Loucy (cell line): ENCODE measurements at regions not wholly inside any gene's neighbourhood (a gene's known extent, or its start where the extent isn't known, plus 50 kb on each side); places are given as distances from the start of the nearest gene placed in this dataset.

Source experiments
- H2AFZ ChIP-seq: fragments of 200-600 bp; sonication (generic); 2 replicates; pipeline ENCODE4 v1.6.0; 2016; ENCODE audit warnings: antibody characterized with exemption, mild to moderate bottlenecking, low read length, moderate library complexity
- H3F3A ChIP-seq: fragments of 200-600 bp; 2 replicates; pipeline ENCODE4 v1.6.0; 2016; ENCODE audit warnings: antibody characterized with exemption, low read depth, mild to moderate bottlenecking
- H3K27me3 ChIP-seq: fragments of 200-600 bp; sonication (generic); 2 replicates; pipeline ENCODE4 v1.6.1; 2014; ENCODE audit warnings: low read length, mild to moderate bottlenecking; ENCODE audit not compliant: insufficient read depth, poor library complexity, severe bottlenecking
- H3K36me3 ChIP-seq: fragments of 200-600 bp; sonication (generic); 2 replicates; pipeline ENCODE4 v1.6.1; 2016; ENCODE audit warnings: low read length; ENCODE audit not compliant: insufficient read depth
- H3K4me1 ChIP-seq: fragments of 200-600 bp; sonication (generic); 2 replicates; pipeline ENCODE4 v1.5.1; 2014; ENCODE audit warnings: low read length, mild to moderate bottlenecking; ENCODE audit not compliant: insufficient read depth, poor library complexity, severe bottlenecking
- H3K4me2 ChIP-seq: fragments of 200-600 bp; sonication (generic); 2 replicates; pipeline ENCODE4 v1.6.0; 2014; ENCODE audit warnings: antibody characterized with exemption, low read length, low read depth, mild to moderate bottlenecking; ENCODE audit not compliant: poor library complexity, severe bottlenecking
- H3K4me3 ChIP-seq: fragments of 200-600 bp; sonication (generic); 2 replicates; pipeline ENCODE4 v1.5.1; 2014; ENCODE audit warnings: low read length, mild to moderate bottlenecking, mixed read lengths; ENCODE audit not compliant: poor library complexity, severe bottlenecking
- H3K79me2 ChIP-seq: fragments of 200-600 bp; sonication (generic); 2 replicates; pipeline ENCODE4 v1.6.1; 2014; ENCODE audit warnings: low read length; ENCODE audit not compliant: insufficient read depth
- H3K9ac ChIP-seq: fragments of 200-600 bp; sonication (generic); 2 replicates; pipeline ENCODE4 v1.6.0; 2014; ENCODE audit warnings: mild to moderate bottlenecking, low read depth, low read length, moderate library complexity; ENCODE audit not compliant: poor library complexity, severe bottlenecking
- H3K9me2 ChIP-seq: fragments of 200-600 bp; sonication (generic); replicated peaks from 2 replicates; pipeline ENCODE4 v1.6.1; 2016; ENCODE audit warnings: low read depth, low read length, mixed read lengths
- H3K9me3 ChIP-seq: fragments of 200-600 bp; sonication (generic); 2 replicates; pipeline ENCODE4 v1.6.1; 2014; ENCODE audit warnings: mild to moderate bottlenecking, antibody characterized with exemption, low read length, low read depth; ENCODE audit not compliant: insufficient read depth
- H4K20me1 ChIP-seq: fragments of 200-600 bp; sonication (generic); 2 replicates; pipeline ENCODE4 v1.6.0; 2014; ENCODE audit warnings: antibody characterized with exemption, low read length, mild to moderate bottlenecking; ENCODE audit not compliant: insufficient read depth, poor library complexity, severe bottlenecking
- EZH2phosphoT487 ChIP-seq: fragments of 200-600 bp; IDR thresholded peaks from 2 replicates; pipeline ENCODE4 v1.6.1; 2018; ENCODE audit warnings: antibody characterized with exemption, mild to moderate bottlenecking, moderate library complexity, borderline replicate concordance
- TF ChIP-seq, protein P1 (sequence below): fragments of 200-600 bp; sonication (generic); conservative IDR thresholded peaks from 2 replicates; pipeline ENCODE4 v1.5.1; 2014; ENCODE audit warnings: mild to moderate bottlenecking, antibody characterized with exemption, low read length

DNA sequence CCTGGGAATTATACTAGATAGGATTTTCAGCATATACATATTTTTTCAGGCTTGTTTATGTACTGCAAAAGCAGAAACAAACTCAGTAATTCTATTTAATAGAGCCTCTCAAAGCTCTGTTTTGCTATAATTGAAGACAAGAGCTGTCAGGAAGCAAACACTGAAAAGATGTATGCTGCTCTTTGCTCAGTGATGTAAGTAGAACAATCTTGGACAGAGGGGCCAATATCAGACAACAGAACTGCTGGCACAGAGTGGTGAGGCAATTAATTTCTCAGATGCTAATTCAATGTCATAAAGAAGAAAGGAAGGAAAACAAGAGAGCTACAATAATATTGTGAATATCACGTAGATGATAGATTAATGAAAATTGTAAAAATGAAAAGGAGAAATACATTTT, 663.3 kb upstream of the ADGRB3 start:
- Histone ChIP-seq H3K9me3 (no peaks in the 10 kb centered on the region), H3K4me3 (no peak overlapping the region), H3K4me1 (no peaks in the 10 kb centered on the region), H4K20me1 (no peaks in the 10 kb centered on the region), H3K9me2 (no peaks in the 10 kb centered on the region), H3K4me2 (no peak overlapping the region), H2AFZ (no peak overlapping the region), H3K27me3 (no peaks in the 10 kb centered on the region), H3K79me2 (no peaks in the 10 kb centered on the region), H3K9ac (no peak overlapping the region), H3F3A (no peaks in the 10 kb centered on the region), H3K36me3 (no peaks in the 10 kb centered on the region)
- TF ChIP-seq, protein P1, sequence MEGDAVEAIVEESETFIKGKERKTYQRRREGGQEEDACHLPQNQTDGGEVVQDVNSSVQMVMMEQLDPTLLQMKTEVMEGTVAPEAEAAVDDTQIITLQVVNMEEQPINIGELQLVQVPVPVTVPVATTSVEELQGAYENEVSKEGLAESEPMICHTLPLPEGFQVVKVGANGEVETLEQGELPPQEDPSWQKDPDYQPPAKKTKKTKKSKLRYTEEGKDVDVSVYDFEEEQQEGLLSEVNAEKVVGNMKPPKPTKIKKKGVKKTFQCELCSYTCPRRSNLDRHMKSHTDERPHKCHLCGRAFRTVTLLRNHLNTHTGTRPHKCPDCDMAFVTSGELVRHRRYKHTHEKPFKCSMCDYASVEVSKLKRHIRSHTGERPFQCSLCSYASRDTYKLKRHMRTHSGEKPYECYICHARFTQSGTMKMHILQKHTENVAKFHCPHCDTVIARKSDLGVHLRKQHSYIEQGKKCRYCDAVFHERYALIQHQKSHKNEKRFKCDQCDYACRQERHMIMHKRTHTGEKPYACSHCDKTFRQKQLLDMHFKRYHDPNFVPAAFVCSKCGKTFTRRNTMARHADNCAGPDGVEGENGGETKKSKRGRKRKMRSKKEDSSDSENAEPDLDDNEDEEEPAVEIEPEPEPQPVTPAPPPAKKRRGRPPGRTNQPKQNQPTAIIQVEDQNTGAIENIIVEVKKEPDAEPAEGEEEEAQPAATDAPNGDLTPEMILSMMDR: no peak
- TF ChIP-seq EZH2phosphoT487: no peak

DNA sequence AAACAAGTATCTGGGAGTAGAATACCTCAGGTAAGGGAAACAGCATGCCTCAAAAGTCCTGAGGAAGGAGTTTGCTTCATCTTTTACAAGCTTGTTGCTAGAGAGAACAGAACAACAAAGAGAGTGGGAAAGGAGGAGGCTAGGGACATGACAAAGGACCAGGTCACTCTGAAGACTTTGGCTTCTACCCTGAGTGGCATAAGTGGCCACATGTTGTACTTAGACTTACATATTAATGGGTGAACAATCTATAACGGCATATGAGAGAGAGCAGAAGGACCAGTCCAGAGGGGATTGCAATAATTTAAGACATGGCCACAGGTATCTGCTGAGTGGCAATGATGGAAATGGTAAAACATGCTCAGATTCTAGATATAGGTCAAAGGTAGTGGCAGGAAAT, 668.3 kb upstream of the ADGRB3 start:
- H3K9me3 ChIP-seq: no peaks in the 10 kb centered on the region
- no peaks in the 10 kb centered on the region for H3K79me2 ChIP-seq
- H2AFZ ChIP-seq: no peak overlapping the region
- H3K27me3 ChIP-seq: no peaks in the 10 kb centered on the region
- H4K20me1 ChIP-seq: no peaks in the 10 kb centered on the region
- TF ChIP-seq, protein P1: no peak
- no peak for TF ChIP-seq EZH2phosphoT487
- H3F3A ChIP-seq: no peaks in the 10 kb centered on the region
- H3K36me3 ChIP-seq: no peaks in the 10 kb centered on the region
- no peaks in the 10 kb centered on the region for H3K4me1 ChIP-seq
- no peak overlapping the region for H3K4me2 ChIP-seq
- H3K9ac ChIP-seq: no peak overlapping the region
- no peak overlapping the region for H3K4me3 ChIP-seq
- H3K9me2 ChIP-seq: no peaks in the 10 kb centered on the region

- no peaks in the 10 kb centered on the region for H3K79me2 ChIP-seq
- no peaks in the 10 kb centered on the region; the same call in 1 of the 2 replicates for H3K9me3 ChIP-seq
- H3F3A ChIP-seq: no peaks in the 10 kb centered on the region
- H3K4me2 ChIP-seq: no peak overlapping the region
- H3K9ac ChIP-seq: no peak overlapping the region
- no peaks in the 10 kb centered on the region for H3K9me2 ChIP-seq
- H3K4me3 ChIP-seq: no peak overlapping the region
- TF ChIP-seq, protein P1: no peak
- TF ChIP-seq EZH2phosphoT487: no peak
- no peaks in the 10 kb centered on the region for H3K27me3 ChIP-seq
- no peaks in the 10 kb centered on the region for H3K36me3 ChIP-seq
- no peaks in the 10 kb centered on the region for H4K20me1 ChIP-seq
- no peak overlapping the region for H2AFZ ChIP-seq
- no peaks in the 10 kb centered on the region for H3K4me1 ChIP-seq
These were observed 678.7 kb upstream of the ADGRB3 start for GRCh38 chr6:67956352-67956751.
